NCI-H345 (cell line): ENCODE measurements at regions not wholly inside any gene's neighbourhood (a gene's known extent, or its start where the extent isn't known, plus 50 kb on each side); places are given as distances from the start of the nearest gene placed in this dataset.

Source experiments
- DNase-seq: peaks from one replicate; lab custom pipeline; 2025; lab: John Stamatoyannopoulos, UW

DNA sequence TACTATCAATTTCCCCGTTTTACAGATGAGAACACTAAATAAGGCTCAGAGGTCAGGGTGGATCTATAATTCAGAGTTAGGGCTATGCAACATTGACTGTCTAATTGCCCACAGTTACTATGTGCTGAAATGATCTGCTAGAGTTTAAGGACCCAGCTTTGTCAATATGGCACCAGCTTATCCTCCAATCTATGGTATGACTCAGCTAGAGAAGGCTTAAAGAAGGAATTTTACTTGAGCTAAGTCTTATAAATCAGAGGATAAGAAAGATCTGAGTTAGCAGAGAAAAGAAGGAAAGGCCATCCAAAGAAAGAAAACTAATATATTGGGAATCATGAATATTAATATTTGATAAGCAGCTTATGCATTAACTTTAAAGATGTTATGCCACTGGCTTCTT, 78.1 kb downstream of the ASB9 start:
- no peak for DNase-seq

- no peak for DNase-seq
These were observed 81.8 kb downstream of the ASB9 start for GRCh38 chrX:15188039-15188438.

DNA sequence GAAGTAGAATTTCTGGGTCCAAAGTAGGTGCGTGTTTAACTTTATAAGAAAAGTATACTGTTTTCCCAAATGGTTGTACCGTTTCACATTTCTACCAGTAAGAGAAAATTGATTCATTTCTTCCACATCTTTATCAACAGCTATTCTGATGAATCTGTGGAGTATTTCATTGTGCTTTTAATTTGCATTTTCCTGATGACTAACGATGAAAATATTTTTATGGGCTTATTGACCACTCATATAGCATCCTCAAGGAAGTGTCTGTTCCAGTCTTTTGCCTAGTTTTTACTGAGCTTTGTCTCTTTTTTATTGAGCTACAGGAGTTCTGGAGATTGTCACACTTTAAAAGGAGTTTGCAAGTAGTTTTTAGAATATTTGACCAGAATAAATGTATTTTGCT, 92.6 kb downstream of the ASB9 start:
- no peak for DNase-seq

DNA sequence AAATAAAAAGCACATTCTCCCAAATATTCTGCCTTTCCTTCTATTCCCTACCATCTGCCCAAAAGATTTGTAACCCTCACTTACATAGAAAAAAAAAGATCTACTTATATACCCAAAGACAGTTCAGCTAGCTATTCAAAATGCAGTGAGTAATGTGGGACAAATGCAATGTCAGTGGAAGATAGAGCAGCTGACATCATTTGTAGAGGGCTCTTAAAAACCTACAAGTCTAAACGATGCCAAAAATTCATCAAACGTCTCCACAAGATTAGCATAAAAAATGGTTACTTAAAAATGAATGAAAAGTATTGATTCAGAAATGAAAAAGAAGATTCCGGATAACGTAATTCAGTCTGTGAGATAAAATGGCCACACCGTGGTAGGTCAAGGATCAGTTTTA, 96.5 kb downstream of the ASB9 start:
- no peak for DNase-seq

- no peak for DNase-seq
These were observed 99.0 kb downstream of the ASB9 start for GRCh38 chrX:15170927-15171326.

GRCh38 chrX:15167826-15168225, 102.1 kb downstream of the ASB9 start:
- no peak for DNase-seq

GRCh38 chrX:15165832-15166231, 104.1 kb downstream of the ASB9 start:
- no peak for DNase-seq

DNA sequence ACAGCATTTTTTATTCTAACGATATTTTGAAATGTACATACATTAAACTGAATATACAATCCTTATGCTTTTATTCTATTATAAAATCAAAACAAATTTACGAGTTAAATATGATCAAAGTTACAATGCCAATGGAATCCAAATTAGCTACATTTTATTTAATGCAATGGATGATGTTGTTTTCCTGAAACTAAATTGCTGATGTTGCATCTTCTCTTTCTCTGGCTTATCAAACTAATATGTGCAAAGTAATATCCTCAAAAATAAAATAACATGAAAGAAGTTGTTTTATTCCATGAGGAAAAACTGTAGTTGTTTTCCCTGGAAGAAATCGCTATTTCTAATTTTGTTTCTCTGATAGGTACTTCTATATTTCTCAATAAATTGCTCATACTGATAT, 106.8 kb downstream of the ASB9 start:
- DNase-seq, result no peak

GRCh38 chrX:15160558-15161095, 109.3 kb downstream of the ASB9 start:
- DNase-seq, result no peak

GRCh38 chrX:15158736-15159406, 111.0 kb downstream of the ASB9 start:
- DNase-seq, result no peak

GRCh38 chrX:15158350-15158735, 111.5 kb downstream of the ASB9 start:
- DNase-seq, result no peak

GRCh38 chrX:15157624-15158023, 112.3 kb downstream of the ASB9 start:
- DNase-seq, result no peak

DNA sequence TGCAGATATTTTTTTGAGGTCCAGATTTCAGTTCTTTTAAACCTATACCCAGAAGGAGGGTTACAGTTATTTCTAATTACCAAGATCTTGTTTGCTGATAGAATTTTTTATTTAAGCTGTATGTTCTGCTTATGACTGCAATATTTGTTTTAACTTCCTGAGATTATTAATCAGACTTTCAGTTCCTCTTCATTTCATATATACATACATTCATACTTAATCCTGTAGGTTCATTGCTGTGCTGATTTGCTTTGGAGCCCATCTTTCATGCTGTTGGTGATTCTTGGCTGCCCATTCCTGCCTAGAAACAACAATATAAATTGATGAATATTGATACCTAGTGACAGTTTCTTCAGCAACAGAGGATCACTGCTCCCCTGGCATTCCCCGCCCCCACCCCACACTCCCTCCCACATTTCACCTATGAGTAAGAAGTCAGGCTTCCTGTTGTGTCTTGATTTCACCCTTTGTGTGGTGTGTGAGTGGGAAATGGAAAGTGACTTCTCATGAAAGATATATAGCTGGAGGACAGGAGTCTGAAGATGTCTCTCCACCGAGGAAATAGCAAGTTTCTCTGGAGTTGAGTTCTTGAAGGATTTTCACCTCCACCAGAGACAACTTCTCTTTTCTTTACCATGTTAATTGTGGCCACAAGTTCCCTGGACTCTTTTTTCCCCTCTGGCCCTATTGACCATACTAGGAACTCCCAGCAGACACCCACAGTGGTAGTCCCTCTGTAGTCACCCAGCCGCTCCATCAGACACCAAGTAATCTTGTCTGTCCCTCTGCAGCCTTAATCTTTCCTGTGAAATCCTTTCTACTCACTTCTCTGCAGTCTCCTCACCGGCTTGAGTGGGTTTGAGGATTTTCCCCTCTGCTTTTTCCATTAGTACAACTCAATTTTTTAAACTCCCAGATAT, 118.4 kb downstream of the ASB9 start:
- DNase-seq, result no peak

DNA sequence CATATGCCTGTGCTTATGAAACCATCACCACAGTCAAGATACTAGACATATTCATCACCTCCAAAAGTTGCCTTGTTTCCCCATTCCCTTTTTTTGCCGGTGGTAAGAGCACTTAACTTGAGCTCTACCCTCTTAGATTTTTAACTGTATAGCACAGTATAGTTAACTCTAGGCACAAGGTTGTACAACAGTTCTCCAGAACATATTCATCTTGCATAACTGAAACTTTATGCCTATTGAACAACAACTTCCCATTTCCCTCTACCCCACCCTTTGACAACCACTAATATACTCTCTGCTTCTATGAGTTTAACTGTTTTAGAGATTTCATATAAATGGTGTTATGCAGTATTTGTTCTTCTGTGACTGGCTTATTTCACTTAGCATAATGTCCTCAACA, 119.3 kb downstream of the ASB9 start:
- no peak for DNase-seq

GRCh38 chrX:15146515-15146914, 123.4 kb downstream of the ASB9 start:
- DNase-seq, result no peak

DNA sequence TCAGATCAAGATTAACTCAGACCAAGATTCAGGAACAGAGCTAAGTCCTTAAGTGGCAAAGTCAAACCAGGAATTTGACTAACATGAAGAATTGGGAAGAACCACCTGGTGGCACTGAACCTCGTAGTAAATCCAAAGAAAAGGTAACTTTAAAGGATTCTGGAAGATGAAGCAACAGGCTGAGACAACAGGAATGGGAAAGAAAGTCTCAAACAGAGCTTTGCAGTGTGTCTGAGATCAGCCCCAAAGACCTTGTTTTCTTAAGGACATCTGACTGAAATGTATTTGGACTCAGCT, 126.1 kb downstream of the ASB9 start:
- no peak for DNase-seq

- DNase-seq, result peak; percentile 39
These were observed 126.6 kb downstream of the ASB9 start for GRCh38 chrX:15143050-15143824.

- no peak for DNase-seq
These were observed 127.7 kb downstream of the ASB9 start for GRCh38 chrX:15142084-15142715.

- no peak for DNase-seq
These were observed 133.1 kb downstream of the ASB9 start for GRCh38 chrX:15136795-15137194.

DNA sequence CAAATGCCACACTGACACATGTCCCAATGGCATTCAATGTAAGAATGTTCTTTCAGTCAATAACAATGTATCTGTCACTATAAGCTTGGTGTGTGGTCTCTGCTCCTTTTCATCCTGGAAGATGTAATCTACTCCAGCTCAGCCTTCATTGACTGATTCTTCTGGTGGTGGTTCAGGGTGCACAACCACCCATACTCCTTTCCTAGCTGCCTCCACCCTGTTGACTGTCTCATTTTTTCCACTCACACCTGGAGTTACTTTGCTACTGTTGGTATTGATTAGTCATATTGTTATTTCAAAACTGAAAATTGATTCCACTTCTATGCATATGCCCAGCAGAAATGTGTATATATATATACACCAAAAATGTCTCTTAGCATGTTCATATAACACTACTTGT, 140.5 kb downstream of the ASB9 start:
- DNase-seq, result no peak

- DNase-seq, result no peak
These were observed 141.0 kb downstream of the ASB9 start for GRCh38 chrX:15128861-15129260.

- DNase-seq, result no peak
These were observed 142.9 kb downstream of the ASB9 start for GRCh38 chrX:15127010-15127409.
